Prostate gland (tissue), 2 donors: ENCODE measurements at regions not wholly inside any gene's neighbourhood (a gene's known extent, or its start where the extent isn't known, plus 50 kb on each side); places are given as distances from the start of the nearest gene placed in this dataset.

Experiments used
- POLR2A ChIP-seq: fragments of 450-650 bp; IDR thresholded peaks from one replicate; pipeline ENCODE4 v1.6.1; 2016; ENCODE audit warnings: antibody characterized with exemption, mild to moderate bottlenecking
- POLR2AphosphoS5 ChIP-seq: sonication (generic); formaldehyde crosslinking; IDR thresholded peaks from one replicate; pipeline ENCODE4 v1.6.1; 2017; ENCODE audit warnings: antibody characterized with exemption
- TF ChIP-seq, protein P1 (sequence below), 4 experiments: fragments of 200-600 bp in 2 of 4; fragments of 450-650 bp in 2 of 4; sonication (generic) in 2 of 4; IDR thresholded peaks; 1 replicate in 3 of 4; 2 replicates in 1 of 4; pipeline ENCODE4 v1.5.1; 2016 to 2019; ENCODE audit warnings: antibody characterized with exemption in 4 of 4, mild to moderate bottlenecking in 2 of 4, moderate library complexity in 2 of 4

DNA sequence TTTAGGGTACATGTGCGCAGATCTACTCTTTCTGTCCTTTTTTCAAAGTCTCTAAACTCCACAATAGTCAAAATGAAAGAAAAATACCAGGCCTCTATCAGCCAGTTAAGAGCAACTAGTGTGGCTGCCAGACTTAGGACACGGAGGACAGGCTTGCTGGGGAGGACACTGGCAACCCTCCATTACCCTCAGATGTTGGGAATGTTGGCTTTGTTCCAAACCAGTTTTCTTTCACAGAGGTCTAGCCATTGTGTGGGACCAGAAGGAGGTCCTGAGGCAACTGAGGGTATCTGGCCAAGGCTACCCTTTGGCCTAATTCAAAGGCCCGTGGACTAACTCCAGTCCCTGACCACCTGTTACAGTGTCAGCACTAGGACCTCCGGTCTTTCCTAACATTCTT is 51.2 kb upstream of the MED9 start:
- TF ChIP-seq, protein P1, sequence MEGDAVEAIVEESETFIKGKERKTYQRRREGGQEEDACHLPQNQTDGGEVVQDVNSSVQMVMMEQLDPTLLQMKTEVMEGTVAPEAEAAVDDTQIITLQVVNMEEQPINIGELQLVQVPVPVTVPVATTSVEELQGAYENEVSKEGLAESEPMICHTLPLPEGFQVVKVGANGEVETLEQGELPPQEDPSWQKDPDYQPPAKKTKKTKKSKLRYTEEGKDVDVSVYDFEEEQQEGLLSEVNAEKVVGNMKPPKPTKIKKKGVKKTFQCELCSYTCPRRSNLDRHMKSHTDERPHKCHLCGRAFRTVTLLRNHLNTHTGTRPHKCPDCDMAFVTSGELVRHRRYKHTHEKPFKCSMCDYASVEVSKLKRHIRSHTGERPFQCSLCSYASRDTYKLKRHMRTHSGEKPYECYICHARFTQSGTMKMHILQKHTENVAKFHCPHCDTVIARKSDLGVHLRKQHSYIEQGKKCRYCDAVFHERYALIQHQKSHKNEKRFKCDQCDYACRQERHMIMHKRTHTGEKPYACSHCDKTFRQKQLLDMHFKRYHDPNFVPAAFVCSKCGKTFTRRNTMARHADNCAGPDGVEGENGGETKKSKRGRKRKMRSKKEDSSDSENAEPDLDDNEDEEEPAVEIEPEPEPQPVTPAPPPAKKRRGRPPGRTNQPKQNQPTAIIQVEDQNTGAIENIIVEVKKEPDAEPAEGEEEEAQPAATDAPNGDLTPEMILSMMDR (IDR thresholded peaks at IDR 0.05): no peak
- no peak for TF ChIP-seq POLR2AphosphoS5
- TF ChIP-seq POLR2A: no peak
